Hematopoietic multipotent progenitor cell treated with erythropoietin and hydrocortisone succinate and interleukin-3 and kit ligand, for 17 days (in vitro differentiated cells): ENCODE measurements at regions not wholly inside any gene's neighbourhood (a gene's known extent, or its start where the extent isn't known, plus 50 kb on each side); places are given as distances from the start of the nearest gene placed in this dataset.
"Not testable (repeated sequence)": the region's sequence is repeated elsewhere in the genome, so short reads cannot be mapped to it uniquely, and the experiment has no call there.

Experiments
- DNase-seq: peaks from one replicate; pipeline ENCODE4 v3.0.0-alpha.2; 2015; ENCODE audit warnings: low spot score

DNA sequence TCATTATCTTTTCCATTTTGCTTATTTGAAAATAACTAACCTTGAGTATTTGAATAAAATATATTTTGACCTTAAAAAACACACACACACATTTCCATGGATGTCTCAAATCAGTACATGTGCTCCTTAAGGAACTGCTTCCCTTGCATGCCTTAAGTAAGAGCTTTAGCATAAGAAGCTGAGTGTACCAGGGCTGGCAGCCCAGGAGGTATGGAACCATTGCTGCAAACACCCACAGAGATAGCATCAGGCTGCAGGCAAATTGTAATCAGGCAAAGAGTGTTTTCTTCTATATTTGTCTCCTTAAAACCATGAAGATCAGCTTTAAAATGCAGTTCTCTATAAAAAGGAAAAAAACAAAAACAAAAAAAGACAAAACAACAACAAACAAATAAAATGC lies 160.6 kb downstream of the PLK2 start:
- DNase-seq: no peak

DNA sequence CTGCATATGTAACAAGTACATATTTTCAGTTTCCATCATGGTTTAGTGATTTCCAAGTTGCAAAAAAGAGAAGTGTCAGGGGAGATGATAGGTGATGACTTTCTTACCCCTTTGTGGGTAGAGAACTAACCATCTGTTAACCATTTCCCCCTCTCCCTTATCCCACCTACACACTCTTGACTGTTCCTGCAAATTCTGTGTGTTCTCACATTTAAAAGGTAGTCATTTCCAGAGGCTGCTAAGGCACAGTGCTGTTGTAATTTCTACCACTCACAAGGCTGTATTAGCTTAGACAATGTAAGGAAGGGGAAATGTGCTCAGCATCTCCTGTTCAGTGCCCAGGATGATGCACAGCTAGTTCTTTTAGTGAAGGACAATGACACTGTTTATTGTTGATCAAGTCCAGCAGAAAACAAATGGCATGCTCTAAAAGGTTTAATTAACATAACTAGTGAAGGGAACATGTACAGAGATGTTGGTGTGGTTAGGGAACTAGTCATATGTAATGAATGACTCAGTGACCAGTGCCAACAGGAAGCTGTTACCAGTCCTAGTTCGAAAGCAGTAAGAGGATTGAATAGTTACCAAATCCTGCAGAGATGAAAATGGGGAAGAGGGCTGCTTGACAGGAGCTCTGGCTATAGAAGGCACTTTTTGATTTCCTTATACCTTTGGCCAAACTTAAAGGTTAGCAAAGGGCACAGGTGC lies 165.1 kb downstream of the PLK2 start:
- DNase-seq: no peak

DNA sequence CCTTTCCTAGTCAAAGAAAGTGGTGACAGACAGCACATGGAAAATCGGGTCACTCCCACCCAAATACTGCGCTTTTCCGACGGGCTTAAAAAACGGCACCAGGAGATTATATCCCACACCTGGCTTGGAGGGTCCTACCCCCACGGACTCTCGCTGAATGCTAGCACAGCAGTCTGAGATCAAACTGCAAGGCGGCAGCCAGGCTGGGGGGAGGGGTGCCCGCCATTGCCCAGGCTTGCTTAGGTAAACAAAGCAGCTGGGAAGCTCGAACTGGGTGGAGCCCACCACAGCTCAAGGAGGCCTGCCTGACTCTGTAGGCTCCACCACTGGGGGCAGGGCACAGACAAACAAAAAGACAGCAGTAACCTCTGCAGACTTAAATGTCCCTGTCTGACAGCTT lies 171.6 kb downstream of the PLK2 start:
- DNase-seq: not testable (repeated sequence)

DNA sequence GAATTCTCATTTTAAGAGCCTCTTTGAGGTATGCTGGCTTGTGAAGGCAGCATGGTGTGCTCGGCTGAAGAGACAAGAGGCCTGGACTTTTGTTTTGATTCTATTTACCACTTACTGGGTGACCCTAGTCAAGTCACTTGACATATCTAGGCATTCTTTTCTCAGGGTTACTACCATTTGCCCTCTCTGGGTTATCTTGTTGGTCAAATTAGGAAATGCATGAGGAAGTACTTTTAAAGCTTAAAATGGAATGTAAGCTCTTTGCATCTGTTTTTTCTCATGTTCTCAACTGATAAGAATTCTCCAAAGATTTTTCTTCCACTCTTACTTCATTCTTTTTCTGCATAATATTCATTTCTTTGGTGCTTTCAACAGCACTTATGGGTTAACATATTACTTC lies 173.1 kb downstream of the PLK2 start:
- no peak for DNase-seq

DNA sequence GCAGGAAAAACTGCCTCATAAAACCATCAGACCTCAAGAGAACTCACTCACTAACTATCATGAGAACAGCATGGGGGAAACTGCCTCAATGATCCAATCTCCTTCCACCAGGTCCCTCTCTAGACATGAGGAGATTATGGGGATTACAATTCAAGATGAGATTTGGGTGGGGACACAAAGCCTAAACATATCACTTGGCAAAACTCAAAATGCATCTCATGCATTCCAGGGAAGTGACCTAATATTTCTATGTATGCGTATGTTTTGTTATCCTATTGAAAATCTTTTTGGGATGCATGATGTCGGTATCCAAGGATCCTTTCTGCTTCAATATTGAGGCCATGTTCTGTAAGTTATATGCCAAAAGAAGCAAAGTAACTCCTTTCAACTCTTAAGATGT lies 174.0 kb downstream of the PLK2 start:
- DNase-seq: no peak

DNA sequence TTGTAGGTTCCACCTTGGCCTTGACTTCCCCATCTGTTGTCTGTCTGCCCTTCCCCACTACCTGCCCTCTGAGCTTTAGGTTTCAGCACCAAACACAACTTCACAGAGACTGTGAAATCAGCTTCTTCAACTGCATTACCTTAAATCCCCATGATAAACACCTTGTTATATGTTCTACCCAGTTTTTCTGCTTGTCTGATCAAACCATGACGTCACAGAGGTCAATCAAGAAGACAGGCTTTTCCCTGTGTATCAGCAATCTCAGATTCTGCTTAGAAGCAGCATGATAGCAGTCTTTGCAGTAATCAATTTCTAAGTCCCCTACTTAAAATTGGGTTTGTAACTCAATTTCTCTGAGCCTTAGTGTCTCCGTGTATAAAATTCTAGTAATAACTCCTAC lies 175.0 kb downstream of the PLK2 start:
- no peak for DNase-seq

DNA sequence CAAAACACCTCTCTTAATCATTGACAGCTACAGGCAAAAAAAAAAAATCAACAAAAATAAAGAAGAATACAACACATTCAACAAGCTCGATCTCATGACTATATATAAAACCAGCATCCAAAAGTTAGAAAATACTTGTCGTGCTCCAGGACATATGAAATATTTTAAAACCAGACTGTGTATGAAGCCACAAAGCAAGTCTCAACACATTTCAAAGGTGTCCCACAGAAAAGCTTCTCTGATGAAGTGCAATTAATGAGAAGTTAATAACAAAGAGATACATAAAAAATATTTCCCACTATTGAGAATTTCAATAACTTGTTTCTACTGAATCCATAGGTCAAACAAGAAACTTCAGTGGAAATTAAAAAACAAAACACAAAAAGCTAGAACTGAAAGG lies 178.7 kb downstream of the PLK2 start:
- no peak for DNase-seq

DNA sequence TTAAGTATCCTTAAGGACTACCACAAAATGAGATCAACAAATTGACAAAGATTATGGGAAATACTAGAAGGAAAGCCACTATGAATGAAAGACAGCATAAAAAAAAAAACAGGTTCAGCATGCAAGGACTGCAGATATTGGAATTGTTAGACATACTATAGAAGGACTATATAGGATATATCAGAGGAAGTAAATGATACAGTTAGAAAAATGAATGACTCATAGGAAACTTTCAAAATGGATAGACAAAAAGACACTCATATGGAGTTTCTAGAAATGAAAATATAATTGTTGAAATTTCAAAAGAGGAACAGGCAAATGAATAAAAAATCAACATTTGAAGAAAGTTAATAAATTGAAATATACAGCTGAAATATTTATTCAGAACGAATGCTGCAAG lies 180.6 kb downstream of the PLK2 start:
- no peak for DNase-seq

DNA sequence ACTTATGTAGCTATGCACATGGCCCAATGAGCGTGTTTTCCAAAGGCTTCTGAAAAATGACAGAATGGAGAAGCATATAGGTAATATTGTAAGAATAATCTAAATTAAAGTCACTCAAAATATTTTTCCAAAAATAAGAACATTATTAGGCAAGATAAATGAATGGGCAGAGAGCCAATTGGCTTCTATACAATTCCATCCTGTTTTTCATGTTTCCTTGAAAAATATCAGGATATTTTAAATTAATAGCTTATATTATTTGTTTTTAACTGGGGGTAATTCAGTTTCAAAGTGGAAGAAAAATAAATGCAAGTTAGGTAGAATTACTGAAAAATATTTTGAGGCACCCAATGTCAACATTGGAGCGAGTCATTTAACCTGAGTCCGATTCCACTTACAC lies 183.5 kb downstream of the PLK2 start:
- DNase-seq: no peak

DNA sequence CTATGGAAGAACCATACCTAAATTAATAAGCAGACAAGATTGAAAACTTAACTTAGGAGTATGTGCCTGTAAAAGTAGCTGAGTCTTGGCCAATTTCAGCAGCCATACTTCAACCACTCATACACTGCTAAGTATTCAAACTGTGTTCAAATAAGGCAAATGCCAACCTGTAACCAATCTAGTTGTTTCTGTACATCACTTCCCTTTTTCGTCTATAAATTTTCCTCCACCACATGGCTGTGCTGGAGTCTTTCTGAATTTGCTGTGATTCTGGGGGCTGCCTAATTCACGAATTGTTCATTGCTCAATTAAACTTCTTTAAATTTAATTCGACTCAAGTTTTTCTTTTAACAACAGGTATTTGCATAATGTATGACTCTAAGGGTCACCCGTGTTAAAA lies 184.4 kb downstream of the PLK2 start:
- DNase-seq: no peak

DNA sequence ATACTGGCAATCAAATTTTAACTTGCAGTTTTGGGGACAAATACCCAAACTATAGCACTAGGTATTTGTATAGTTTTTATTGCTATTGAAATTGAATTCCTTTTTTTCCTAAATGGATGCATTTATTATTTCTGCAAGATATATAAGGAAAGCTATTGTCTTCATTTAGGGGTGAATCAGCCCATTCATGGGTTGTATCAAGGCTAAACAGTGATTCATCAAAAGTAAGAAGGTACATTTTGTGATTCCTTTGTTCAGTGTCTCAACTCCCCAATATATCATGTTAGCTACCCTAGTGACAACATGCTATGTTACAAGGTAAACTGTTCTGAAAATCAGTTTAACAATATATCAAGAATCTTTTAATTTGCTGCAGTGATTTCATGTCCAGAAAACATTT lies 185.7 kb downstream of the PLK2 start:
- no peak for DNase-seq

DNA sequence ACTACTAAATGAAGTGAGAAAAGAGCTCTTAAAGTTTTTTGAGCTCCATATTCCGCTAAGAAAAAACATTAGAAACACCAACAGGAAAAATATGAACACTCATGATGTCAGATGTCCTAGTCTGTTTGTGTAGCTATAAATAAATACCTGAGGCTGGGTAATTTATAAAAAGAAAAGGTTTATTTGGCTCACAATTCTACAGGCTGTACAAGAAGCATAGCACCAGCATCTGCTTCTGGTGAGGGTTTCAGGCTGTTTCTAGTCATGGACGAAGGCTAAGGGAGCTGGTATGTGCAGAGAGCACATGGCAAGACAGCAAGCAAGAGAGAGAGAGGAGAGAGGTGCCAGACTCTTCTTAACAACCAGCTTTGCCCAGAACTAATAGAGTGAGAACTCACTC lies 186.2 kb downstream of the PLK2 start:
- no peak for DNase-seq

DNA sequence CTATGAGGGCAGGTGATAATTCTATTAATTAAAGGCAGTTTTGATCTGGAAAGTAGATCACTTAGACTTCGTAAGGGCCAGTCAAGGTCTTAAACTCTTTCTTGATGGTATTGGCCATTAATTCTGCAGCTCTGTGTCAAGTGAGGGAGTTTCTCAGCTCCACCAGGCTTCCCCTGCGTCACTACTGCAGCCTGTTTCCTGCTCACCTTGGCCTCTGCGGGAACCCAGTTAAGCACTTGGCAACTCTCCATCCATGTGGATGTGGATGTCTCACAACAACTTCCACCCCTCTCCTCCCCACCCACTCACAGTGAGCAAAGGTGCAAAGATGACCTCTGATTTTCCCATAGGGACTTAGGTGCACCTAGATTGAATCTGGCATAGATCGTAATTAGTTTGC lies 191.6 kb downstream of the PLK2 start:
- DNase-seq: no peak

DNA sequence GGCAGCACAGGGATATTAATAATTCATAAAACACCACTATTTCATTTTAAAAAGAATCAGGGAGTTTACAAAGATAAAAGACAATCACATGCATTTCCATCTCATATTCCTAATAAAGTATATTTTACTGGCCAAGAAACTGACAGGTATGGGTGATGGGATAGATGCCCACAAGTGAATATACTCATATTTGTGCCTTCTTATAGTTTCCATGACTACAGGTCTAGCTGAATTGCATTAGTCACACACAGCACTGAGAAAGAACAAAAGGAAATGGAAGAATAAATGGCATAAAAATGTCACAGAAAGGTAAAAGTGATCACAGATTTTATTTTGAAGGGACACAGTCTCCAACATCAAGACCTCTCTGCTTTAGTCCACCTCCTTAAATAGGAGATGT lies 193.5 kb downstream of the PLK2 start:
- no peak for DNase-seq

DNA sequence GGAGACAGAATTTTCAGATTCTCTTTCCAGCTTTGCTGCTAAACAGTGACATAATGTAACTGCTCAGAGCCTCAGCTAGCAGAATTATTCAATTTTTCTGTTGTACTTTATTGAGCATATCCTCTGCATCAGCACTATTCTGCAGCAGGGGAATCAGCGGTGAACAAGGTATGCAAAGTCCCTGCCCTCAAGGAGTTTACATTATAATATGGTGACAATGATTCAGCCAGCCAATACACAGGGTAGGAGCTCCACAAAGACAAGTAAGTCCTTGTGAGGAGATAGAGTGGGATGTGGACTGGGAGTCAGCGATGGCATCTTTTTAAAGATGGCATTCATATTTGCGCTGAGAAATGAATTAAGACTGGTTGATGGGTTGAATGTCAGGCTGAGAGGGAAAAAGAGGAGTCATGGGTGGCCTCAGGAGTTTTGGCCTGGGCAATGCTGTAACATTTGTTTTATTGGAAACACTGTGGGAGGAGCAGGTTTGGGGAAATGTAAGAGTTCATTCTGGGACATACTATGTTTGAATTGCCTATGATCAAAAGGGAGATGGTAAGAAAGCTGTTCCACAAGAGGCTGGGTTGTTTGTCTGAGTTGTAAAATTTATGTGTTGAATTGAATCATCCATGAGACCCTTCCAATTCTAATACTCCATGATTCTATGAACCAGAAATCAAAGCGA lies 194.5 kb downstream of the PLK2 start:
- DNase-seq: no peak

DNA sequence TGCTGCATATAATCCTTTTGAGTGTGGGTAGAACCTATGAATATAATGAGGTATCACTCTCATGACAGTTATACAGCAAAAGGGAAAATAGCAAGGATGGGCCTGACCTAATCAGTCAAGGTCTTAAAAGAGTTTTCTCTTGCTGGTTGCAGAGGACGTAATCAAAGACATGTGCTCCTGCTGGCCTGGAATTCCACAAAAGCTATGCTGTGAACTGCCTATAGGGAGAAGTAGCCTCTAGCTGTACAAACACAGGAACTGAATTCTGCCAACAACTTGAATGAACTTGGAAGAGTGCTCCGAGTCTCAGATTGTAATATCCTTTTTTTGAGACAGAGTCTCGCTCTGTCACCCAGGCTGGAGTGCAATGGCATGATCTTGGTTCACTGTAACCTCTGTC lies 195.6 kb downstream of the PLK2 start:
- no peak for DNase-seq

DNA sequence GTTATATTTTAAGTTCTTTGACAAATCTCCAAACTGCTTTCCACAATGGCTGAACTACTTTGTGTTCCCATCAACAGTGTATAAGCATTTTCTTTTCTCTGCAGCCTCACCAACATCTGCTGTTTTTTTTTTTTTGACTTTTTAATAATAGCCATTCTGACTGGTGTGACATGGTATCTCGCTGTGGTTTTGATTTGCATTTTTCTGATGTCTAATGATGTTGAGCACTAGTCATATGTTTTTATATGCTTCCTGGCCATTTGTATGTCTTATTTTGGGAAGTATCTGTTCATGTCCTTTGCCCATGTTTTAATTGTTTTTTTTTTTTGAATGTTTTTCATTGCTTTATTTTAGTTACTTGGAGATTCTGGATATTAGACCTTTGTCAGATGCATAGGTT lies 196.6 kb downstream of the PLK2 start:
- DNase-seq: no peak

DNA sequence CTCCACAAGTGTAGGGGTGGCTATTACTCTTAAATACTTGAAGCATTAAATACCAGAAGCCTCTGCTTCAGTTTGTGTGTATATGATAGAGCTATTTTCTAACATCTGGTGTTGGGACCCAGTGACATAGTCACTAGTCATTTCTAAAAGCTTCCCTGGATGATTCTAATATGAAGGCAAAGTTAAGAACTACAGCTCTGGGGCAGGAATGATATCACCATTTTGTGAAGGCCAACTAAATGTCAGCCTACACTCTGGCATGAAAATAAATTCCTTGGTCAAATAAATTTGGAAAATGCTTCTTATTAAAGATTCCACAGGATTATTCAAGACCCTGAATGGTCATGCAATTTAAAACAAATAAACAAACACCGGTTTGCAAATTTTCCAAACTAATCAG lies 197.7 kb downstream of the PLK2 start:
- no peak for DNase-seq

DNA sequence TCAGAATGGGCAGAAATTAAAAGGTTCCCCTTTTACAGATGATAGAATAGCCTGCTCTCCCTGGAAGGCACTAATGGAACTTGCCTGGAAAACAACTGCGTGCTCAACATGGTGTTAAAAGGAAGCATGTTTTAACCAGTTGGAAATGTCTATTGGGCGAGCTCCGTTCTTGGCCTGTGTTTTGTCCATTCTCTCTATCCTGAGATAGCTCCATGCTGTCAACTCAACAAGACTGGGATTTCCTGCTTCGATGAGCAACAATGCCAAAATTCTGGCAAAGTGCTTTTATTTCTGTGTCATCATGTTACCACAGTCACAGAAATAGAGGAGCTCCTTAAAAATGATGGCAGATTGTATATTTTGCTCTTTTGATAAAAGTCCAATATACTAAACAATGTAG lies 198.3 kb downstream of the PLK2 start:
- DNase-seq: no peak

DNA sequence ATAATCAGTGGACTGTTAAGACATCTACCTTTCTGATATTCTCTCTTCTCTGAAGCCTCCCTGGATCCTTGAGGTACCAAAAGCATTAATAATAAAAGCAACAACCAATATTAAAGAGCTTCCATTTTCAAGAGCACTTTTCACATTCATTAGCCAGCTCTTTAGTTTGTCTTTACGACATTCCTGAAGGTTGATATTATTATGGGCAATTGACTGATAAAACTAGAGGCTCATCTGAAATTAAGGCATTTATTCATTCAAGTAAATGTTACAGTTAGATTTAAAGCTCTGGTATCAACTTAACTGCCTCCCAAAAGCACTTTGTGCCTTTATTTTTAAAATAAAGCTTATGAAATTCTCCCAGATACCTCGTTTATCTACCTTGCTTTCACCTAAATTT lies 199.6 kb downstream of the PLK2 start:
- no peak for DNase-seq

DNA sequence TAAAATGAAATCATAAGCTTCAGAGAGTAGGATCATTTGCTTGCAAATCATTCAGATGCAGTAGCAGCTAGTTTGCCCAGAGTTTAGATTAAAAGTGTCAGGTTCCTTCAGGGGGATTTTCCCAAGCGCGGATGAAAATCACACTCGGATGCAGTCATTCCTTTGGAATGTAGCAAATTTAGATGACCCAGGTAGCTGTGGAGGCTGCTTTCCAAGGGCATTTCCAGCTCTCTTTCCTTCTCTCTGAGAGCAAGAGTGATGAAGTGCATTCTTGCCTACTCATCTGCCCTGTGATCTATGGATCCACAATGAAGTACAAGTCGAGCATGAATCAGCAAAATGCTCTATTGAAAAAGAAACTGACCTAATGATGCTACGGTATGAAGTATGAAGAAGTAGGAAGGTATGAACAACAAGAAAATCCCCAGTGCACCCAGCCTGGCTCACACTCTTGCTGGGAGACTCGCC lies 200.2 kb downstream of the PLK2 start:
- DNase-seq: no peak

DNA sequence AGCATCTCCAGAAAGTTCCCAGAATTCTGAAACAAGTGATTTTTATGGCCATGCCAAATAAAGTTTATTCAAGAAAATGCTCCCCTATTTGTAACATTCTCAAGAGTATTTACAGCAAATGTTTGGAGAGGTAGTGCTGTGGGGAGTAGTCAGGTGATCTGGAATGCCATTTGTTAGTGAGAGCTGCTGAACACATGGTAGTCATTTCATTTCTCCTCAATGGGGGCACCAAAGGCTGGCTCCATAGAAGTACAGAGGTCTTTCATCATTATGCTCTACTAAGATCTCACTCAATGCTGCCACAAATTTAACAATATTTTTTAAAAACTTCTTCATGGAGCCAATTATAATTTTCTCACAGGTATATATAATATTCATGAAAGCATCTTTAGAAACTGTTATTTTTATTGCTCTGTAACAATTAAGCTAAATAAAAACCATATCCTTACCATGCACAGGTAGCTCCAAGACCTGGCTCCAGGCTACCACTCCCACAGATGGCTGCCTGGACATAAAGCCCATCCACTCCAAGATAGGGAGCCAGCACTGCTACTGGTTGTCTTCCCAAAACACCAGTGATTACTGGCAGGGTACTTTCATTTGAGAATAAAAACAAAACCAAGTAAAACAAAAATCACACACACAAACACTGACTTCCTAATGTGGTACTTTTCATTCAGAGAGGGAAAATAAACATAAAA lies 200.8 kb downstream of the PLK2 start:
- no peak for DNase-seq

DNA sequence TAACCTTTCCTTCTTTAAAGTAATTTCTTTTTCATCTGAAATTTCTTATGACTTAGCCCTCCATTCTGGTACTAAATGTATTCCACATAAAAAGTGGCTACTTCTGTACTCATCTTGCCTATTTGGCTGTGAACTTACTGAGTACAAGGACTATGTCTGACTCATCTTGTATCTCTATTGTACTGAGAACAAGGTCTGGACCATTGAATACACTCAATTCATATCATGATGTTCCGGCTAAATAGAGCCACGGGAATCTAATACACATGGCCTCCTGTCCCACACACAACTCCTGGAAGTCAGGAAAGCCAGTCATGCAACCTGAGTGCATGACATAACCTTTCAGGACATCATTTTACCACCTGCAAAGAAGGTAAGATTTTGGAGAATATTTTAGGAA lies 203.9 kb downstream of the PLK2 start:
- DNase-seq: no peak
